Loucy (cell line): ENCODE measurements at regions not wholly inside any gene's neighbourhood (a gene's known extent, or its start where the extent isn't known, plus 50 kb on each side); places are given as distances from the start of the nearest gene placed in this dataset.

Experiments
- EZH2phosphoT487 ChIP-seq: fragments of 200-600 bp; IDR thresholded peaks from 2 replicates; pipeline ENCODE4 v1.6.1; 2018; ENCODE audit warnings: antibody characterized with exemption, mild to moderate bottlenecking, moderate library complexity, borderline replicate concordance
- TF ChIP-seq, protein P1 (sequence below): fragments of 200-600 bp; sonication (generic); conservative IDR thresholded peaks from 2 replicates; pipeline ENCODE4 v1.5.1; 2014; ENCODE audit warnings: mild to moderate bottlenecking, antibody characterized with exemption, low read length

DNA sequence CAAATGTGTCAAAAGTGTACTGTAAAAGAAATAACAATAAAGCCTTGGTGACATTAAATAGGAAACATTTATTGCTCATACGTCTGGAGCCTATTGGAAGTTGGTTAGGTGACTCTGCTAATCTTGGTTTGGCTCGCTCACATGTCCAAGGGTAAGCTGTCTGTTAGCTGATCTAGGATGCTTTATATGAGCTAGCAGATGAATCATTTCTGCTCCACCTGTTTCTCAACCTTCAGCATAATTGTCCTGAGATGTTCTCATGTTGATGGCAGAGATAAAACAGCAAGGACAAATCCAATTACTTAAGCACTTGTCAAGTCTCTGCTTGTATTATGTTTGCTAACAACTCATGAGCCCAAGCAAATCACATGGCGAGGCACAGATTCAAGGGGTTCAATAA is 56.0 kb upstream of the CD53 start:
- TF ChIP-seq, protein P1, sequence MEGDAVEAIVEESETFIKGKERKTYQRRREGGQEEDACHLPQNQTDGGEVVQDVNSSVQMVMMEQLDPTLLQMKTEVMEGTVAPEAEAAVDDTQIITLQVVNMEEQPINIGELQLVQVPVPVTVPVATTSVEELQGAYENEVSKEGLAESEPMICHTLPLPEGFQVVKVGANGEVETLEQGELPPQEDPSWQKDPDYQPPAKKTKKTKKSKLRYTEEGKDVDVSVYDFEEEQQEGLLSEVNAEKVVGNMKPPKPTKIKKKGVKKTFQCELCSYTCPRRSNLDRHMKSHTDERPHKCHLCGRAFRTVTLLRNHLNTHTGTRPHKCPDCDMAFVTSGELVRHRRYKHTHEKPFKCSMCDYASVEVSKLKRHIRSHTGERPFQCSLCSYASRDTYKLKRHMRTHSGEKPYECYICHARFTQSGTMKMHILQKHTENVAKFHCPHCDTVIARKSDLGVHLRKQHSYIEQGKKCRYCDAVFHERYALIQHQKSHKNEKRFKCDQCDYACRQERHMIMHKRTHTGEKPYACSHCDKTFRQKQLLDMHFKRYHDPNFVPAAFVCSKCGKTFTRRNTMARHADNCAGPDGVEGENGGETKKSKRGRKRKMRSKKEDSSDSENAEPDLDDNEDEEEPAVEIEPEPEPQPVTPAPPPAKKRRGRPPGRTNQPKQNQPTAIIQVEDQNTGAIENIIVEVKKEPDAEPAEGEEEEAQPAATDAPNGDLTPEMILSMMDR, result no peak
- TF ChIP-seq EZH2phosphoT487, result no peak
